Heart right ventricle (tissue), 16 donors: ENCODE measurements at regions not wholly inside any gene's neighbourhood (a gene's known extent, or its start where the extent isn't known, plus 50 kb on each side); places are given as distances from the start of the nearest gene placed in this dataset.

Experiments
- ATAC-seq, 8 donors: fragments of 200-7000 bp; cut with Tn5 transposase; one replicate each; pipeline ENCODE4 v1.9.1; 2020; ENCODE audit warnings: mild to moderate bottlenecking in 8 of 8, moderate library complexity in 8 of 8, moderate number of reproducible peaks in 1 of 8
- DNase-seq, 2 donors: peaks; one replicate each; pipeline ENCODE4 v3.0.0-alpha.2; 2020
- H3K27ac ChIP-seq, 10 donors: fragments of 200-600 bp; sonication (generic) in 2 of 10; one replicate each; pipeline versions ENCODE4 v1.5.0 to v1.8.0; 2020 to 2022; ENCODE audit warnings: mild to moderate bottlenecking in 3 of 10
- H3K27me3 ChIP-seq, 7 donors: fragments of 200-600 bp; one replicate each; pipeline ENCODE4 v1.8.0; 2021 to 2022; ENCODE audit warnings: mild to moderate bottlenecking in 2 of 7
- H3K36me3 ChIP-seq, 9 donors: fragments of 200-600 bp; sonication (generic) in 1 of 9; one replicate each; pipeline versions ENCODE4 v1.5.0 to v1.8.0; 2020 to 2022; ENCODE audit warnings: mild to moderate bottlenecking in 2 of 9
- H3K4me1 ChIP-seq, 9 donors: fragments of 200-600 bp; sonication (generic) in 1 of 9; one replicate each; pipeline versions ENCODE4 v1.5.0 to v1.8.0; 2020 to 2022; ENCODE audit warnings: mild to moderate bottlenecking in 4 of 9
- H3K4me3 ChIP-seq, 10 donors: fragments of 200-600 bp; sonication (generic) in 2 of 10; one replicate each; pipeline versions ENCODE4 v1.5.0 to v1.8.0; 2020 to 2022; ENCODE audit warnings: mild to moderate bottlenecking in 7 of 10, moderate library complexity in 2 of 10
- H3K9me3 ChIP-seq, 11 donors: fragments of 200-600 bp in 10 of 11; sonication (generic) in 2 of 11; one replicate each; pipeline versions ENCODE4 v1.5.0 to v1.8.0; 2013 to 2022; ENCODE audit warnings: mild to moderate bottlenecking in 2 of 11, control low read depth in 1 of 11, moderate library complexity in 1 of 11
- CTCF ChIP-seq, 9 donors: fragments of 200-600 bp; sonication (generic) in 2 of 9; IDR thresholded peaks; one replicate each; pipeline versions ENCODE4 v1.5.0 to v1.8.0; 2021 to 2022; ENCODE audit warnings: antibody characterized with exemption in 9 of 9, mild to moderate bottlenecking in 5 of 9, moderate library complexity in 1 of 9
- WGBS, 2 donors: extraction: QIAGEN DNeasy Blood & Tissue Kit; methylation state at CpG; one replicate each; pipeline ENCODE4 v1.1.7; 2013; ENCODE audit warnings: inconsistent platforms in 1 of 2; 5-methylcytosine and 5-hydroxymethylcytosine counted together
- intact Hi-C, 10 donors: fragments of 100-400 bp; cut with DNase I; formaldehyde crosslinking; loops; one replicate each; pipeline versions ENCODE4 v1.11.1 to v1.14.2; 2022
- donor health status: Arrhythmogenic right ventricular cardiomyopathy.
- donor health status: ischemic (EF 13 %, LVEDD 7.1; RV severe dilation, severe dysfunction).
- donor health status: healthy with polysubstance abuse.
- donor health status: DM: no; HTN: yes; CAD: no.
- donor health status: DM: no; HTN: no; CAD: no.
- donor health status: ischemic (EF 25% LVEDD 6.9; RV normal size, moderate dysfunction).
- donor health status: ischemic (EF 25% LVEDD 5.7; RV mildly dilated, moderate dysfunction).
- donor health status: healthy.
- donor health status: DM: yes; HTN: yes; CAD: no.
- donor health status: Ischemic cardiomyopathy.
- donor health status: ischemic (EF 35%, LVEDD 5.7; RV mildly dilated, moderate dysfunction).
- donor health status: nonischemic (EF 11% LVEDD 7.7; RV severe dilation, severe dysfunction).
- donor health status: DM: yes; HTN: yes; CAD: no.
- donor health status: PGD.
- donor health status: ischemic (EF 29% LVEDD 5.4; RV normal size, mild dysfunction).
- donor health status: nonischemic (EF 23%, LVEDD 6.1; RV moderate dilation, normal function).

- Histone ChIP-seq H3K4me1 (peaks cover 0 to 26% (median 0%) of the 10 kb centered on the region in 9 donors), H3K27ac (no peak overlapping the region), H3K4me3 (no peak overlapping the region), H3K36me3 (no peaks in the 10 kb centered on the region), H3K9me3 (no peaks in the 10 kb centered on the region), H3K27me3 (no peaks in the 10 kb centered on the region)
- DNase-seq, result no peak
- intact Hi-C loops, result no loop called here
- no peak for ATAC-seq
- TF ChIP-seq CTCF (IDR thresholded peaks at IDR 0.05), result no peak
- WGBS, 2 donors, result 60 to 78% methylated on average over 2 of the region's 2 CpGs
These were observed 682.4 kb downstream of the MAT2B start for GRCh38 chr5:164187785-164188184.

GRCh38 chr5:164188733-164189148 is 683.3 kb downstream of the MAT2B start:
- Histone ChIP-seq H3K36me3 (no peaks in the 10 kb centered on the region), H3K4me3 (no peak overlapping the region), H3K27ac (peak overlapping the region in 5 of 10 donors; percentile 45 to 65 (median 57)), H3K4me1 (peaks cover 0 to 26% (median 0%) of the 10 kb centered on the region in 9 donors), H3K9me3 (no peaks in the 10 kb centered on the region), H3K27me3 (no peaks in the 10 kb centered on the region)
- DNase-seq, result peak in 1 of 2 donors; percentile 5
- 8 to 13% methylated on average over 4 of the region's 4 CpGs for WGBS, 2 donors
- peak in 7 of 8 donors; percentile 55 to 94 (median 85) for ATAC-seq
- intact Hi-C loops, result no loop called here
- no peak for TF ChIP-seq CTCF (IDR thresholded peaks at IDR 0.05)

- DNase-seq, result peak; percentile 10 to 16
- intact Hi-C loops, result no loop called here
- 17 to 19% methylated on average over 3 of the region's 3 CpGs for WGBS, 2 donors
- Histone ChIP-seq H3K27me3 (no peaks in the 10 kb centered on the region), H3K4me1 (peaks cover 0 to 26% (median 0%) of the 10 kb centered on the region in 9 donors), H3K27ac (peak overlapping the region in 1 of 10 donors; percentile 26), H3K4me3 (no peak overlapping the region), H3K36me3 (no peaks in the 10 kb centered on the region), H3K9me3 (no peaks in the 10 kb centered on the region)
- TF ChIP-seq CTCF (IDR thresholded peaks at IDR 0.05), result no peak
- ATAC-seq, result peak in 3 of 8 donors; percentile 23 to 59 (median 44)
These were observed 685.8 kb downstream of the MAT2B start for GRCh38 chr5:164191240-164191639.

GRCh38 chr5:164202338-164202737 is 696.9 kb downstream of the MAT2B start:
- H3K4me3 ChIP-seq, result no peak overlapping the region
- no peak for TF ChIP-seq CTCF (IDR thresholded peaks at IDR 0.05)
- H3K36me3 ChIP-seq, result no peaks in the 10 kb centered on the region
- intact Hi-C loops, result loop anchor here in 1 of 10 donors (2.0 kb wide), 1 partner anchor 14 kb away; no protein-coding TSS in a partner anchor
- ATAC-seq (no peak), DNase-seq (no peak)
- no peaks in the 10 kb centered on the region for H3K27me3 ChIP-seq
- H3K4me1 ChIP-seq, result no peaks in the 10 kb centered on the region
- peaks cover 0 to 16% (median 0%) of the 10 kb centered on the region in 11 donors for H3K9me3 ChIP-seq
- 62 to 75% methylated on average over 2 of the region's 2 CpGs for WGBS, 2 donors
- H3K27ac ChIP-seq, result no peak overlapping the region
